Loucy (cell line): ENCODE measurements at regions not wholly inside any gene's neighbourhood (a gene's known extent, or its start where the extent isn't known, plus 50 kb on each side); places are given as distances from the start of the nearest gene placed in this dataset.

ENCODE experiments used
- H2AFZ ChIP-seq: fragments of 200-600 bp; sonication (generic); 2 replicates; pipeline ENCODE4 v1.6.0; 2016; ENCODE audit warnings: antibody characterized with exemption, mild to moderate bottlenecking, low read length, moderate library complexity
- H3F3A ChIP-seq: fragments of 200-600 bp; 2 replicates; pipeline ENCODE4 v1.6.0; 2016; ENCODE audit warnings: antibody characterized with exemption, low read depth, mild to moderate bottlenecking
- H3K27me3 ChIP-seq: fragments of 200-600 bp; sonication (generic); 2 replicates; pipeline ENCODE4 v1.6.1; 2014; ENCODE audit warnings: low read length, mild to moderate bottlenecking; ENCODE audit not compliant: insufficient read depth, poor library complexity, severe bottlenecking
- H3K36me3 ChIP-seq: fragments of 200-600 bp; sonication (generic); 2 replicates; pipeline ENCODE4 v1.6.1; 2016; ENCODE audit warnings: low read length; ENCODE audit not compliant: insufficient read depth
- H3K4me1 ChIP-seq: fragments of 200-600 bp; sonication (generic); 2 replicates; pipeline ENCODE4 v1.5.1; 2014; ENCODE audit warnings: low read length, mild to moderate bottlenecking; ENCODE audit not compliant: insufficient read depth, poor library complexity, severe bottlenecking
- H3K4me2 ChIP-seq: fragments of 200-600 bp; sonication (generic); 2 replicates; pipeline ENCODE4 v1.6.0; 2014; ENCODE audit warnings: antibody characterized with exemption, low read length, low read depth, mild to moderate bottlenecking; ENCODE audit not compliant: poor library complexity, severe bottlenecking
- H3K4me3 ChIP-seq: fragments of 200-600 bp; sonication (generic); 2 replicates; pipeline ENCODE4 v1.5.1; 2014; ENCODE audit warnings: low read length, mild to moderate bottlenecking, mixed read lengths; ENCODE audit not compliant: poor library complexity, severe bottlenecking
- H3K79me2 ChIP-seq: fragments of 200-600 bp; sonication (generic); 2 replicates; pipeline ENCODE4 v1.6.1; 2014; ENCODE audit warnings: low read length; ENCODE audit not compliant: insufficient read depth
- H3K9ac ChIP-seq: fragments of 200-600 bp; sonication (generic); 2 replicates; pipeline ENCODE4 v1.6.0; 2014; ENCODE audit warnings: mild to moderate bottlenecking, low read depth, low read length, moderate library complexity; ENCODE audit not compliant: poor library complexity, severe bottlenecking
- H3K9me2 ChIP-seq: fragments of 200-600 bp; sonication (generic); replicated peaks from 2 replicates; pipeline ENCODE4 v1.6.1; 2016; ENCODE audit warnings: low read depth, low read length, mixed read lengths
- H3K9me3 ChIP-seq: fragments of 200-600 bp; sonication (generic); 2 replicates; pipeline ENCODE4 v1.6.1; 2014; ENCODE audit warnings: mild to moderate bottlenecking, antibody characterized with exemption, low read length, low read depth; ENCODE audit not compliant: insufficient read depth
- H4K20me1 ChIP-seq: fragments of 200-600 bp; sonication (generic); 2 replicates; pipeline ENCODE4 v1.6.0; 2014; ENCODE audit warnings: antibody characterized with exemption, low read length, mild to moderate bottlenecking; ENCODE audit not compliant: insufficient read depth, poor library complexity, severe bottlenecking
- EZH2phosphoT487 ChIP-seq: fragments of 200-600 bp; IDR thresholded peaks from 2 replicates; pipeline ENCODE4 v1.6.1; 2018; ENCODE audit warnings: antibody characterized with exemption, mild to moderate bottlenecking, moderate library complexity, borderline replicate concordance
- TF ChIP-seq, protein P1 (sequence below): fragments of 200-600 bp; sonication (generic); conservative IDR thresholded peaks from 2 replicates; pipeline ENCODE4 v1.5.1; 2014; ENCODE audit warnings: mild to moderate bottlenecking, antibody characterized with exemption, low read length

DNA sequence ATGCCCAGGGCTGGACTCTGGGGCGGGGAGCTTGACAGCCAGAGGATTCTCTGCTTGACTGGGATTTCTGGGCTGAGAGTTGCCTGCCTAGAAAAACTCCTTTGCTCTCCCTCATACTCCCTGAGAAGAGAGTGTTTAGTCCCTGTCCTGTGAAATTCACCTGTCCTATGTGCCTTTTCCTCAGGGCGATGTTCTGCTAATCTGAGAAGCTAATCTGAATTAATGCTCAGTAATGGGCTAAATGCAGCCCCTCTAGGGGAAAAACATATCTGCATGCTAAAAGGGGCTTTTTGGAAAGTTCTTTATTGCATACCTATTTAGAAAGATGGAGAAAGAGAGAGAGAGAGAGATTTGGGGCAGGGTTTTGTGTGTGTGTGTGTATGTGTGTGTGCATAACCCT is 454.4 kb downstream of the GATA3 start:
- Histone ChIP-seq H3K4me2 (no peak overlapping the region), H3K9ac (no peak overlapping the region), H3K9me2 (no peaks in the 10 kb centered on the region), H3K4me3 (no peak overlapping the region), H3K9me3 (no peaks in the 10 kb centered on the region), H3K27me3 (no peaks in the 10 kb centered on the region), H3K4me1 (no peaks in the 10 kb centered on the region), H3K79me2 (no peaks in the 10 kb centered on the region), H2AFZ (no peak overlapping the region), H3K36me3 (no peaks in the 10 kb centered on the region), H4K20me1 (no peaks in the 10 kb centered on the region), H3F3A (no peaks in the 10 kb centered on the region)
- no peak for TF ChIP-seq EZH2phosphoT487
- TF ChIP-seq, protein P1, sequence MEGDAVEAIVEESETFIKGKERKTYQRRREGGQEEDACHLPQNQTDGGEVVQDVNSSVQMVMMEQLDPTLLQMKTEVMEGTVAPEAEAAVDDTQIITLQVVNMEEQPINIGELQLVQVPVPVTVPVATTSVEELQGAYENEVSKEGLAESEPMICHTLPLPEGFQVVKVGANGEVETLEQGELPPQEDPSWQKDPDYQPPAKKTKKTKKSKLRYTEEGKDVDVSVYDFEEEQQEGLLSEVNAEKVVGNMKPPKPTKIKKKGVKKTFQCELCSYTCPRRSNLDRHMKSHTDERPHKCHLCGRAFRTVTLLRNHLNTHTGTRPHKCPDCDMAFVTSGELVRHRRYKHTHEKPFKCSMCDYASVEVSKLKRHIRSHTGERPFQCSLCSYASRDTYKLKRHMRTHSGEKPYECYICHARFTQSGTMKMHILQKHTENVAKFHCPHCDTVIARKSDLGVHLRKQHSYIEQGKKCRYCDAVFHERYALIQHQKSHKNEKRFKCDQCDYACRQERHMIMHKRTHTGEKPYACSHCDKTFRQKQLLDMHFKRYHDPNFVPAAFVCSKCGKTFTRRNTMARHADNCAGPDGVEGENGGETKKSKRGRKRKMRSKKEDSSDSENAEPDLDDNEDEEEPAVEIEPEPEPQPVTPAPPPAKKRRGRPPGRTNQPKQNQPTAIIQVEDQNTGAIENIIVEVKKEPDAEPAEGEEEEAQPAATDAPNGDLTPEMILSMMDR = no peak

DNA sequence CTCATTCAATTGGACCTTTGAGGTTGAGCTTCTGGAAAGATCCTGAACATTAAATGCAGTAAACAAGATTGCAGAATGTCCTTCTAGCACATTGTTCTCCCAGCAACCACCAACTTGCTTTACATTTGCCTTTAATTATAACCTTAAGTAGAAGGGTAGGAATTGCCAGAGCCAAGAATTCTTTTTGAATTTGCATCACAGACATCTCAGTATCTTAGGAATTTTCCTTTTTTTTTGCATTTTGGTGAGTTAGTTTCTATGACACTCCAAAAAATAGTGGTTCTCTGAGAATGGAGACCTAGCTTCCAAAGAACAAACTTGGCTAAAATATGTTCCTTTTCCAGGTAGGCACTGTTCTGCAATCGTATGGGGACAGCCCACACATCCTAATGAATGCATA is 456.0 kb downstream of the GATA3 start:
- no peaks in the 10 kb centered on the region for H3K27me3 ChIP-seq
- H4K20me1 ChIP-seq = no peaks in the 10 kb centered on the region
- H3K4me1 ChIP-seq = no peaks in the 10 kb centered on the region
- no peaks in the 10 kb centered on the region for H3K9me2 ChIP-seq
- TF ChIP-seq EZH2phosphoT487 = no peak
- TF ChIP-seq, protein P1 = no peak
- no peak overlapping the region for H3K4me3 ChIP-seq
- no peak overlapping the region for H3K9ac ChIP-seq
- H2AFZ ChIP-seq = no peak overlapping the region
- no peaks in the 10 kb centered on the region for H3F3A ChIP-seq
- no peaks in the 10 kb centered on the region for H3K9me3 ChIP-seq
- no peaks in the 10 kb centered on the region for H3K79me2 ChIP-seq
- no peak overlapping the region for H3K4me2 ChIP-seq
- no peaks in the 10 kb centered on the region for H3K36me3 ChIP-seq

DNA sequence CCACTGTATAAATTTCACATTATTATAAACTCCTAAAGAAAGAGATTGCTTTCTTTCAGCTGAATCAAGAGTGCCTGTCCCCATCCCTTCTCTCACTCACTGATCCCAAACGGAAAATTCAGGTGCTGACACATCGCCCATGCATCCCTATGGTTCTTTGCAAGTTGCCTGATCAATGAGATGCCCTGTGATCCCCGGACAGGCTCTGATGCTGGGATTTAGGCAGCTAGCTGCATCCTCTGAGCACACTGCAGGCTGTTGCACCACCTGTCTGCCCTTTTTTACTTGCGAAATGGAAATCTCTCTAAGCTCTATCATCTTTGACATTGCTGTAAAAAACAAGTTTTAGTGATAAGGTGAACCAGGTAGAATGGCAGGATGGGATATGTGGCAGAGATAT is 456.5 kb downstream of the GATA3 start:
- Histone ChIP-seq H3K27me3 (no peaks in the 10 kb centered on the region), H3K9me2 (no peaks in the 10 kb centered on the region), H3K9ac (no peak overlapping the region), H3K9me3 (no peaks in the 10 kb centered on the region), H3K4me2 (no peak overlapping the region), H3F3A (no peaks in the 10 kb centered on the region), H3K4me1 (no peaks in the 10 kb centered on the region), H2AFZ (no peak overlapping the region), H3K36me3 (no peaks in the 10 kb centered on the region), H4K20me1 (no peaks in the 10 kb centered on the region), H3K79me2 (no peaks in the 10 kb centered on the region), H3K4me3 (no peak overlapping the region)
- TF ChIP-seq EZH2phosphoT487 = no peak
- TF ChIP-seq, protein P1 = no peak
